ENCODE measurements at regions not wholly inside any gene's neighbourhood (a gene's known extent, or its start where the extent isn't known, plus 50 kb on each side); places are given as distances from the start of the nearest gene placed in this dataset.
A peak's percentile ranks its signal among the peaks of the same experiment; 100 is the strongest.

DNA sequence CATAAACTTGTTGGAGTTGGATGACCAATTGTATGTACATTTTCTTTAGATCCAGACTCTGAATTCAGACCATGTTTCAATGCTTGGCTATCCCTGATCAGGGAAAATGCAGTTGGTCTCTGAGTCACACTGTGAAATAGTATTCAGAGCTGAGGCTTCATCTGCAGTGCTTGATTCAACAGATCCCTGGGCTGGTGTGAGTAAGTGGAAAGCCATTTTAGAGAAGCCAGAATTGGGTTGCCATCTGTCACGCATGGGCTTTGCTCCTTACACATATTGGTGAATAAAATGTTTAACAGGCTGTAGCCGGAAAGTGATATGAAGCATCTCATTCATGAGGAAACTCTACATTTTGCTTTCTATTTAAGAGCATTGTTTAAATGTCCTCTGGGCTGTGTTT lies 50.0 kb upstream of the ACYP2 start:
- H3K9me3 ChIP-seq (ENCODE audit: control insufficient read depth in 2 of 2, insufficient read depth in 1 of 2, low read length in 1 of 2), result no peaks in the 10 kb centered on the region
- no peaks in the 10 kb centered on the region for H3K27me3 ChIP-seq (ENCODE audit: control insufficient read depth in 2 of 2, insufficient read depth in 1 of 2, low read length in 1 of 2)
- no peaks in the 10 kb centered on the region for H3K36me3 ChIP-seq (ENCODE audit: control insufficient read depth in 2 of 2, insufficient read depth in 2 of 2, low read length in 1 of 2)
- no peaks in the 10 kb centered on the region for H3K4me1 ChIP-seq (ENCODE audit: control insufficient read depth in 2 of 2, insufficient read depth in 2 of 2, low read length in 2 of 2)
- no peak overlapping the region for H3K27ac ChIP-seq (ENCODE audit: low read depth in 1 of 2, low read length in 1 of 2)
- no peak overlapping the region for H3K4me3 ChIP-seq (ENCODE audit: low read length in 2 of 2)
- DNase-seq (ENCODE audit: low read depth in 6 of 9, low spot score in 9 of 9), result no peak
- WGBS, result 91% methylated on average over 2 of the region's 2 CpGs

- 98% methylated on average over 3 of the region's 3 CpGs for WGBS
- no peaks in the 10 kb centered on the region for H3K4me1 ChIP-seq (ENCODE audit: control insufficient read depth in 2 of 2, insufficient read depth in 2 of 2, low read length in 2 of 2)
- no peak overlapping the region for H3K27ac ChIP-seq (ENCODE audit: low read depth in 1 of 2, low read length in 1 of 2)
- DNase-seq (ENCODE audit: low read depth in 6 of 9, low spot score in 9 of 9), result no peak
- no peaks in the 10 kb centered on the region for H3K36me3 ChIP-seq (ENCODE audit: control insufficient read depth in 2 of 2, insufficient read depth in 2 of 2, low read length in 1 of 2)
- no peak overlapping the region for H3K4me3 ChIP-seq (ENCODE audit: low read length in 2 of 2)
- no peaks in the 10 kb centered on the region for H3K9me3 ChIP-seq (ENCODE audit: control insufficient read depth in 2 of 2, insufficient read depth in 1 of 2, low read length in 1 of 2)
- no peaks in the 10 kb centered on the region for H3K27me3 ChIP-seq (ENCODE audit: control insufficient read depth in 2 of 2, insufficient read depth in 1 of 2, low read length in 1 of 2)
These were observed 51.4 kb upstream of the ACYP2 start for GRCh38 chr2:54063967-54064535.

DNA sequence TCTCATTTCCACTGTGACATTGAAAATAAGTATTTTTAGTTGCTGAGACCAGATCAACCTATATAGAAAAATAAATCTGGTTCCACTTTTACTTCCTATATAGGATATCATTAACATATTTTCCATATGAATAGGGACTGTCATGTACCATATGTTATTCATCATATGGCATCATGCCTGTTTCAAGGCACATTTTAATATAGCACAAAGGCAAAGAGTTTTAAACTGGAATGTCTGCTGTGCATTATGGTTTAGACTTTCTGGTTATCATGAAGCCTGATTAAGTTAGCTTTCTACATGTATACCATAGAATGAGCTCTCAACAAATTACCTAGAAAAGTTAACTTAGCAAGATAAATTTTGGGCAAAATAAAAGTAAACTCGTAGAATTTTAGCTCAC lies 53.0 kb upstream of the ACYP2 start:
- no peak for DNase-seq (ENCODE audit: low read depth in 6 of 9, low spot score in 9 of 9)
- no peak overlapping the region for H3K4me3 ChIP-seq (ENCODE audit: low read length in 2 of 2)
- WGBS, result 95% methylated on average over 1 of the region's 1 CpG

DNA sequence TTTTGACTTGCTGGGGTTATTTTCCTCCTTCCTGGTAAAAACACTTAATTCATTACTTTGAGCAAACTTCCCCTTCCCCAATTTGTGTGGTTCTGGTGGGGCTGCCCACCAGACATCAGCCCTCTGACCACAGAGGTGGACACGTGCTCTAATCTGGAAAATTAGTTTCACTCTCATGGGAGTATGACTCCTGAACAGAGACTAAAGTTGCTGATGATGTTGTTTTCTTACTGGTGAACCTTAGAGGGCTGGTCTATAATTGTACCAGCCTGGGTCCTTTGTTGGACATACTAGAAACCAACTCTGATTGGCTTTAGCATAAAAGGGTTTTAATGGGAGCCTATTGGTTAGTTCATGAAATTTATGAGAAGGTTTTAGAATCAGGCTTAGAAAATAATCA lies 54.1 kb upstream of the ACYP2 start:
- Histone ChIP-seq H3K4me1 (ENCODE audit: control insufficient read depth in 2 of 2, insufficient read depth in 2 of 2, low read length in 2 of 2) (no peaks in the 10 kb centered on the region), H3K4me3 (ENCODE audit: low read length in 2 of 2) (no peak overlapping the region), H3K27ac (ENCODE audit: low read depth in 1 of 2, low read length in 1 of 2) (no peak overlapping the region), H3K27me3 (ENCODE audit: control insufficient read depth in 2 of 2, insufficient read depth in 1 of 2, low read length in 1 of 2) (no peaks in the 10 kb centered on the region), H3K36me3 (ENCODE audit: control insufficient read depth in 2 of 2, insufficient read depth in 2 of 2, low read length in 1 of 2) (no peaks in the 10 kb centered on the region), H3K9me3 (ENCODE audit: control insufficient read depth in 2 of 2, insufficient read depth in 1 of 2, low read length in 1 of 2) (no peaks in the 10 kb centered on the region)
- no peak for DNase-seq (ENCODE audit: low read depth in 6 of 9, low spot score in 9 of 9)
- 95% methylated on average over 1 of the region's 1 CpG for WGBS

More for the DNA sequence above, 53.0 kb upstream of the ACYP2 start:
- Histone ChIP-seq H3K4me1 (ENCODE audit: control insufficient read depth in 2 of 2, insufficient read depth in 2 of 2, low read length in 2 of 2) (no peaks in the 10 kb centered on the region), H3K27ac (ENCODE audit: low read depth in 1 of 2, low read length in 1 of 2) (no peak overlapping the region), H3K27me3 (ENCODE audit: control insufficient read depth in 2 of 2, insufficient read depth in 1 of 2, low read length in 1 of 2) (no peaks in the 10 kb centered on the region), H3K36me3 (ENCODE audit: control insufficient read depth in 2 of 2, insufficient read depth in 2 of 2, low read length in 1 of 2) (no peaks in the 10 kb centered on the region), H3K9me3 (ENCODE audit: control insufficient read depth in 2 of 2, insufficient read depth in 1 of 2, low read length in 1 of 2) (no peaks in the 10 kb centered on the region)

- Histone ChIP-seq H3K4me3 (ENCODE audit: low read length in 2 of 2) (no peak overlapping the region), H3K4me1 (ENCODE audit: control insufficient read depth in 2 of 2, insufficient read depth in 2 of 2, low read length in 2 of 2) (no peaks in the 10 kb centered on the region), H3K9me3 (ENCODE audit: control insufficient read depth in 2 of 2, insufficient read depth in 1 of 2, low read length in 1 of 2) (no peaks in the 10 kb centered on the region), H3K27me3 (ENCODE audit: control insufficient read depth in 2 of 2, insufficient read depth in 1 of 2, low read length in 1 of 2) (no peaks in the 10 kb centered on the region), H3K36me3 (ENCODE audit: control insufficient read depth in 2 of 2, insufficient read depth in 2 of 2, low read length in 1 of 2) (no peaks in the 10 kb centered on the region), H3K27ac (ENCODE audit: low read depth in 1 of 2, low read length in 1 of 2) (no peak overlapping the region)
- 96% methylated on average over 1 of the region's 1 CpG for WGBS
- no peak for DNase-seq (ENCODE audit: low read depth in 6 of 9, low spot score in 9 of 9)
These were observed 55.4 kb upstream of the ACYP2 start for GRCh38 chr2:54059986-54060385.

DNA sequence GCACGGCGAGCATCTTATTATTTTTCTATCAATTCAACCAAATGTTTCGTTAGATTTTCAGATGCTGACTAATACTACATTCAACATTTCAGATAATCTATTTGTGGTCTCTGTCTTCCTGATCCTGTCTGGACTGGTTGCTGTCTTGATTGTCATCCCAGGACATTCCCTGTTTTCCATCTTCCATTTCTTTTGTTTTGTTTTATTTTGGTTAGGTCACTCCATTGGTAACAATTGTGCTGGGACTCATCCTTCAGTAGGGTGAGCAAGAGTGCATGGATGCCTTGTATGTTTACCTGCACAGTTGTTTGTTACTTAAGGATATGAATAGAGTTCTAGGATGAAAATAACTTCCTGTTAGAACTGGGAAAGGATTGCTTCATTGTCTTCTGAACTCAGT lies 55.9 kb upstream of the ACYP2 start:
- 96% methylated on average over 3 of the region's 3 CpGs for WGBS
- Histone ChIP-seq H3K4me1 (ENCODE audit: control insufficient read depth in 2 of 2, insufficient read depth in 2 of 2, low read length in 2 of 2) (no peaks in the 10 kb centered on the region), H3K4me3 (ENCODE audit: low read length in 2 of 2) (no peak overlapping the region), H3K9me3 (ENCODE audit: control insufficient read depth in 2 of 2, insufficient read depth in 1 of 2, low read length in 1 of 2) (no peaks in the 10 kb centered on the region), H3K27me3 (ENCODE audit: control insufficient read depth in 2 of 2, insufficient read depth in 1 of 2, low read length in 1 of 2) (no peaks in the 10 kb centered on the region), H3K36me3 (ENCODE audit: control insufficient read depth in 2 of 2, insufficient read depth in 2 of 2, low read length in 1 of 2) (no peaks in the 10 kb centered on the region), H3K27ac (ENCODE audit: low read depth in 1 of 2, low read length in 1 of 2) (no peak overlapping the region)
- DNase-seq (ENCODE audit: low read depth in 6 of 9, low spot score in 9 of 9), result no peak

DNA sequence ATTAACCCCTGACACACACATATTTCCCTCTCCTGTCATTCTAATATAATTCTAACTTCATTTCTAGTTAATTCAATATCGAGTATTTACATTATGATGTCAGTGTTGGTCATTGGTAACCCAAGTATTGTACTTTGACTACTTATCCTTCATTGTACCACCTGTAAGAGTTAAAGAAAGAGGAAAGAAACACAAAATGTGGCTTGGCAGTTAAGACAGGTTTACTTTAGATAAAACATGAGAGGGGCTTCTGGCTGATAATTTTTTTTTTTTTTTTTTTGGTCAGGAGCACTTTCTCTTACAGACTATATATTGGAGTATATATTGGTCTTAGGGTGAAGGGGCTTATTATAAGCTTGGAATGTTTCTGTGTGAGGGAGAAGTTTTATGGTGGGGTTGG lies 57.0 kb upstream of the ACYP2 start:
- no peak overlapping the region for H3K4me3 ChIP-seq (ENCODE audit: low read length in 2 of 2)
- no peaks in the 10 kb centered on the region for H3K4me1 ChIP-seq (ENCODE audit: control insufficient read depth in 2 of 2, insufficient read depth in 2 of 2, low read length in 2 of 2)
- DNase-seq (ENCODE audit: low read depth in 6 of 9, low spot score in 9 of 9), result no peak
- H3K27ac ChIP-seq (ENCODE audit: low read depth in 1 of 2, low read length in 1 of 2), result no peak overlapping the region
- H3K9me3 ChIP-seq (ENCODE audit: control insufficient read depth in 2 of 2, insufficient read depth in 1 of 2, low read length in 1 of 2), result peaks cover 0 to under 1% of the 10 kb centered on the region in 2 donors
- no peaks in the 10 kb centered on the region for H3K27me3 ChIP-seq (ENCODE audit: control insufficient read depth in 2 of 2, insufficient read depth in 1 of 2, low read length in 1 of 2)
- 100% methylated on average over 1 of the region's 1 CpG for WGBS
- no peaks in the 10 kb centered on the region for H3K36me3 ChIP-seq (ENCODE audit: control insufficient read depth in 2 of 2, insufficient read depth in 2 of 2, low read length in 1 of 2)

DNA sequence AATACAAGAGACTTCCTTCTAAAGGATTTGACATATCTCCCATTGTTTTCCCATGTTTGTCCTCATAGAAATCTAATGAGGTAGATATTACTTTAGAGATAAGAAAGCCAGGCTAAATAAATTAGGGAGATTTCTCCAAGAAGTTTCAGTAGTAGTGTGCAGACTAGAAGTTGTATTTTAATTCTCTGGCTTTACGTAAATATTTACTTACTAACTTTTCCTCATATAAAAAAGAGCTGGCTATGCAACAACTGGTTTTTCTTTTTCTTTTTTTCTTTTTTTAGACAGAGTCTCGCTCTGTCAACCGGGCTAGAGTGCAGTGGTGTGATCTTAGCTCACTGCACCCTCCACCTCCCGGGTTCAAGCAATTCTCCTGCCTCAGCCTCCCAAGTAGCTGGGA lies 60.6 kb upstream of the ACYP2 start:
- Histone ChIP-seq H3K4me1 (ENCODE audit: control insufficient read depth in 2 of 2, insufficient read depth in 2 of 2, low read length in 2 of 2) (no peaks in the 10 kb centered on the region), H3K27ac (ENCODE audit: low read depth in 1 of 2, low read length in 1 of 2) (no peak overlapping the region), H3K27me3 (ENCODE audit: control insufficient read depth in 2 of 2, insufficient read depth in 1 of 2, low read length in 1 of 2) (no peaks in the 10 kb centered on the region), H3K4me3 (ENCODE audit: low read length in 2 of 2) (no peak overlapping the region), H3K36me3 (ENCODE audit: control insufficient read depth in 2 of 2, insufficient read depth in 2 of 2, low read length in 1 of 2) (peaks cover 0 to 4% of the 10 kb centered on the region in 2 donors), H3K9me3 (ENCODE audit: control insufficient read depth in 2 of 2, insufficient read depth in 1 of 2, low read length in 1 of 2) (peaks cover 0 to 4% of the 10 kb centered on the region in 2 donors)
- WGBS, result 98% methylated on average over 4 of the region's 4 CpGs
- DNase-seq (ENCODE audit: low read depth in 6 of 9, low spot score in 9 of 9), result no peak

GRCh38 chr2:54054271-54054670 lies 61.1 kb upstream of the ACYP2 start:
- no peak for DNase-seq (ENCODE audit: low read depth in 6 of 9, low spot score in 9 of 9)
- no peaks in the 10 kb centered on the region for H3K4me1 ChIP-seq (ENCODE audit: control insufficient read depth in 2 of 2, insufficient read depth in 2 of 2, low read length in 2 of 2)
- H3K9me3 ChIP-seq (ENCODE audit: control insufficient read depth in 2 of 2, insufficient read depth in 1 of 2, low read length in 1 of 2), result peaks cover 0 to 4% of the 10 kb centered on the region in 2 donors
- peaks cover 0 to 4% of the 10 kb centered on the region in 2 donors for H3K36me3 ChIP-seq (ENCODE audit: control insufficient read depth in 2 of 2, insufficient read depth in 2 of 2, low read length in 1 of 2)
- WGBS, result 84% methylated on average over 3 of the region's 3 CpGs
- no peak overlapping the region for H3K4me3 ChIP-seq (ENCODE audit: low read length in 2 of 2)
- no peaks in the 10 kb centered on the region for H3K27me3 ChIP-seq (ENCODE audit: control insufficient read depth in 2 of 2, insufficient read depth in 1 of 2, low read length in 1 of 2)
- H3K27ac ChIP-seq (ENCODE audit: low read depth in 1 of 2, low read length in 1 of 2), result no peak overlapping the region

DNA sequence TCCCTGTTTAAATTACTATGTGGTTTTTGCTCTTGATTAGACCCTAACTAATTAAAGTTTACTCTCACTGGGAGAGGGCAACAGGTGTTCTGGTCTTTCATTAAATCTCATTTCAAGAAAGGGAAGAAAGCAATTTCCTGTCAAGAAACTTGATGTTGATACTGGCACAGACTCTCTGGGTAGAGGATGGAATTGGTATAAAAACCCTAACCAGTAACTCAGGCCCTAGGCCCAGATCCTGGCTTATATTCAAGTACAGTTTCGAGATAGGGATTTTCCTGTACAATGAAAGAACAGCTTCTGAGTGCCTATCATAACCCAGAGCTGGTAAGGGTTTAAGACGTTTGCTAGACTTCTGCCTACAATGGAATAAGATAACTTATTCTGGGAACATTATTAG lies 61.6 kb upstream of the ACYP2 start:
- H3K36me3 ChIP-seq (ENCODE audit: control insufficient read depth in 2 of 2, insufficient read depth in 2 of 2, low read length in 1 of 2), result peaks cover 0 to 4% of the 10 kb centered on the region in 2 donors
- peaks cover 0 to 1% of the 10 kb centered on the region in 2 donors for H3K4me1 ChIP-seq (ENCODE audit: control insufficient read depth in 2 of 2, insufficient read depth in 2 of 2, low read length in 2 of 2)
- DNase-seq (ENCODE audit: low read depth in 6 of 9, low spot score in 9 of 9), result no peak
- 94% methylated on average over 2 of the region's 2 CpGs for WGBS
- peaks cover 0 to 4% of the 10 kb centered on the region in 2 donors for H3K9me3 ChIP-seq (ENCODE audit: control insufficient read depth in 2 of 2, insufficient read depth in 1 of 2, low read length in 1 of 2)
- H3K27me3 ChIP-seq (ENCODE audit: control insufficient read depth in 2 of 2, insufficient read depth in 1 of 2, low read length in 1 of 2), result no peaks in the 10 kb centered on the region
- H3K4me3 ChIP-seq (ENCODE audit: low read length in 2 of 2), result no peak overlapping the region
- H3K27ac ChIP-seq (ENCODE audit: low read depth in 1 of 2, low read length in 1 of 2), result peak overlapping the region in 1 of 2 donors; percentile 14

All from thymus (tissue), 11 donors.